NCI-H2029 (cell line): ENCODE measurements at regions not wholly inside any gene's neighbourhood (a gene's known extent, or its start where the extent isn't known, plus 50 kb on each side); places are given as distances from the start of the nearest gene placed in this dataset.

Experiments used
- DNase-seq: peaks from one replicate; lab custom pipeline; 2025; lab: John Stamatoyannopoulos, UW

GRCh38 chr6:102581378-102582124, 1188.0 kb downstream of the GRIK2 start:
- DNase-seq = no peak

GRCh38 chr6:102571236-102571908, 1177.9 kb downstream of the GRIK2 start:
- no peak for DNase-seq

DNA sequence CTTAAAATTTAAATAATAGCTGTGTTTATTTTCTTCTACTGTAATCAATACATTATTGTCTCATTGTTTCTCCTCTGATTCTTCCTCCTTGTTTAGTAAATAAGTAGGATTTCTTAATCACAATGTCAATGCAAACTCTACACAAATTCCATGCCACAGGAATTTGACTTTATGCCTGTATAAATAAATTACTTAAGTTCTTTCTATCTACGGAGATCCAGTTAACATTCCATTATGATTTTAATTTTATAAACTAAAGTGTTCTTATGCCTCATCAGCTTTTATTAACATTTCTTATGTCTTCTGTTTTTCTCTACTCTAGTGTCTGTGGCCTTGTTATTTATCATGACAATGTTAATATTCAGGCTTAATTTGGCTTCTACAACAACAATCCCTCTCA, 1169.2 kb downstream of the GRIK2 start:
- no peak for DNase-seq

- DNase-seq = no peak
Measured at GRCh38 chr6:102553214-102553613, 1159.7 kb downstream of the GRIK2 start.

DNA sequence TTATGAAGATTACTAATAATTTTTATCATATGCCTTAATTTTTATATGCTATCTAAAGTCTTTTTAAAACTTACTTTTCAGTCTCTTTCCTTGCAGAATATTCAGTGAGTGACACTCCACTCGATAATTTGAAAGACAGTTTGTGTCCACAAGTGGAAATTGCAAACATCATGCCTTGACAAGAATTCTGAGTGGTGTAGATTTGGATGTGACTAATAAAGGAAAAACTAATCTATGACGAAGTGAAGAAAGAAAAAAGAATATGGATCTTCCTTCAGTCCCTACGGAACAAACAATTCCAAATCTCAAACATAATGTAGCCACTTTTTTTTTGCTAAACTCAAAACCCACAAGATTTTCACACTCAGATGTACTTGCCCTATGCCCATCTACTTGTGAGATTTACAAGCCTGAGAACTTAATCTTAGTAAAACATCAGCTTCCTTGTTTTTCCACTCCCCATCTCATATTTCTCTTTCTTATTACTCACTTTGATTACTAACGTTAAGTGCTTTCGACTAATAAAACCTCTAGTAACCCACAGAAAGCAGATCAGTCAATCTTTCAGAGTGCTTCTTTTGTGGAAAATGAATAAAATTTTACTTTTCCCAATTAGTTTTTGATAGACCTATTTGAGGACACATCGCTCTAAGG, 1155.8 kb downstream of the GRIK2 start:
- DNase-seq = no peak

GRCh38 chr6:102525336-102525735, 1131.8 kb downstream of the GRIK2 start:
- DNase-seq = no peak

- DNase-seq = no peak
Measured at GRCh38 chr6:102520966-102521365, 1127.5 kb downstream of the GRIK2 start.

DNA sequence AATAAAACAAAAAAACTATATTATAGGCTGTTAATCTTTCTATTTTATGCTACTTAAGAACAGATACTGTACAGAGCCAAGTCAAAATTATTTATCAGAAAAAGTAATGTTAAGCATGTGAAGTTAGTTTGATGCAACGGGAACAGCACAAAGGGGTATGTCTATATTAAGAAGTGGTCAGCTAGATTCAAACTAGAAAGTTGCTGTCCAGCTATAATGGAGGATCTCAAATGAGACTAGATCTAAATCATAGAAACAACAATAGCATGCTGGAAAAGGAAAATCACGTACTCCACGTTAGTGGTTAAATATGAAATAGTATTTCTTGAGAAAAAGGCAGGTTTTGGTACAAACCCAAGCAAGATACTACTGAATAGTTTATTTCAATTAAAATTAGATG, 1124.0 kb downstream of the GRIK2 start:
- DNase-seq = no peak

- no peak for DNase-seq
Measured at GRCh38 chr6:102501615-102502014, 1108.1 kb downstream of the GRIK2 start.

- no peak for DNase-seq
Measured at GRCh38 chr6:102494808-102495207, 1101.3 kb downstream of the GRIK2 start.

- no peak for DNase-seq
Measured at GRCh38 chr6:102493485-102493884, 1100.0 kb downstream of the GRIK2 start.

- DNase-seq = no peak
Measured at GRCh38 chr6:102488729-102489128, 1095.2 kb downstream of the GRIK2 start.

DNA sequence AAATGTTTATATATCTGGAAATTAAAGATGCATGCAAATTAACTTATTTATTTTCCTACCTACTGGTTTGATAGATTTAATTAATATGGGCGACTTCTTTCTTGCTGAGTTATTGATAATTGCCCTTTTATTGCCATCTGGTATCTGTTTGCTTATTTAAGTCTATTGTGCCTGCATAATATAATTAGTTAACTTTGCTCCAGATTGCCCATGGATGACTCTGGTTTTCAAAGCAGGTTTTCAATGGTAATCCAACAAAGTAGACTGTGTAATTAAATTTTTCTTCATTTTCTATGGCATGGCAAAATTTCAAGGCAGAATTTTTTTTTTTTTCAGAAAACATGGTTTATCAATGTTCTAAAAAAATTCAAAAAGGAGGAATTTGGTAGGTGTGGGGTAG, 1092.0 kb downstream of the GRIK2 start:
- DNase-seq = no peak

GRCh38 chr6:102474041-102474807, 1080.7 kb downstream of the GRIK2 start:
- DNase-seq = no peak

GRCh38 chr6:102458990-102459389, 1065.5 kb downstream of the GRIK2 start:
- no peak for DNase-seq

- DNase-seq = no peak
Measured at GRCh38 chr6:102438171-102438570, 1044.7 kb downstream of the GRIK2 start.

DNA sequence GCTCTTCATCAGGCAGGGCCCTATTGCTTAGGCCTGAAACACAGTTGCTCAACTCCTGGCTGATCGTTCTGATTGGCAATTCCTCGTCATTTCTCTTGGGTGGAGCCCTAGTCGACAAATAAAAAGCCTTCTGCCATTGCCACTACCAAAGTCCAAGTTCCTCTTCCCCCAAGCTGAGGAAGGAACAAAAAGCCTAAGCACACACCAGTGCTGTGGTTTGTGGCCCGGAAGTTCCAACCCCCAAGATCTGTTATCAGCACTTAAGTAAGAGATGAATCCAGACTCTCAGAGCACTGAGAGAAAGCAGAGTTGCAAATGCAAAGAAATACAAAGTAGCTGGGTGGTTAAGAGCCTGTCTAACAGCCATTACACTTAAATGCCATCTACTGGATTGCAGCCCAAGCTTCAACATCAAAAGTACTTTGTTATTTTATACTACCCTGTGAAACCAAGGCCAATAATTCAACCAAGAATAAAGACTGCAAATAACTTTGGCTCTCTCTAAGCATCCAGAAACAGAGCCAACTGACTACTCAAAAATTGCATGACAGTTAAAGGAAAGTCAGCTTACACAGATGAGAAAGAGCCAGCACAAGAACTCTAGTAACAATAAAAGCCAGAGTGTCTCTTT, 1024.0 kb downstream of the GRIK2 start:
- no peak for DNase-seq

DNA sequence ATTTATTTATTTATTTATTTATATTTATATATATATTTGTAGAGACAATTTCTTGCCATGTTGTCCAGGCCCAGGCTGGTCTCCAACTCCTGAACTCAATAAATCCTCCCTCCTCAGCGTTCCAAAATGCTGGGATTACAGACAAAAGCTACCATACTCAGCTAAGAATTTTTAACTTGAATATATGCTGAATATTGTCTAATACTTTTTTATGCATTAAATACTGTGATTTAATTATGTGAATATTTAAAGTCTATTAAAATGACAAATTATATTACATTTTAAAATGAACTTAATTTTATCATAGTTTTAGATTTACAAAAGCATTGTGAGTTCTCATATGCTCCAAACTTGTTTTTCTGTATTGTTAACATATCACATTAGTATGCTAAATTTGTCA, 1022.4 kb downstream of the GRIK2 start:
- no peak for DNase-seq

GRCh38 chr6:102411796-102412195, 1018.3 kb downstream of the GRIK2 start:
- DNase-seq = no peak

- DNase-seq = no peak
Measured at GRCh38 chr6:102407886-102408741, 1014.6 kb downstream of the GRIK2 start.

DNA sequence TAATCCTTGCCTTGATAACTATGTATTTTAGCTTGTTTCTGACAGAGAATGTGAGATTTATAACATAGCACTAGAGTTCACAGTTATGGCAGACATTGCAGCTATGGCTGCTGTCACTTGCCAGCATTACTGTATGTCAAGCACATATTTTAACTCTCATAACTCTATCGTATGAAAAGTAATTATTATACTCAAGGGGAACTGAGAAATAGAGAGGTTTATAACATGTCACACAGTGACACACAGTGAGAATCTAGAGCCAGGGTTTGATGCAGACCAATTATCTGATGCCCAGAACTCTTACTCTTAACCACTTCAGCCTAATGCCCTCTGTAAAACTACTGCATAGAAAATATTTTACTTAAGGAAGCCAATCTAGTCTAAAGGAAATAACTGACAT, 1012.4 kb downstream of the GRIK2 start:
- DNase-seq = no peak
